HCT116 (cell line): ENCODE measurements at regions not wholly inside any gene's neighbourhood (a gene's known extent, or its start where the extent isn't known, plus 50 kb on each side); places are given as distances from the start of the nearest gene placed in this dataset.

ENCODE experiments used
- CTCF ChIP-seq, 3 experiments: fragments of 200-600 bp in 1 of 3; sonication (generic) in 1 of 3; IDR thresholded peaks in 2 of 3; conservative IDR thresholded peaks in 1 of 3; 2 replicates each; pipeline ENCODE4 v1.5.1; 2012 to 2017; ENCODE audit warnings: low read depth in 2 of 3, low read length in 2 of 3, antibody characterized with exemption in 1 of 3, borderline replicate concordance in 1 of 3, control low read depth in 1 of 3, mild to moderate bottlenecking in 1 of 3, mixed read lengths in 1 of 3, mixed run types in 1 of 3, moderate library complexity in 1 of 3; ENCODE audit not compliant: insufficient read depth in 1 of 3
- FOSL1 ChIP-seq: IDR thresholded peaks from 2 replicates; pipeline ENCODE4 v1.6.1; 2012; ENCODE audit warnings: low read depth
- POLR2A ChIP-seq: IDR thresholded peaks from 2 replicates; pipeline ENCODE4 v1.7.0; 2011; ENCODE audit warnings: borderline replicate concordance; ENCODE audit not compliant: insufficient read depth, insufficient read length; ENCODE audit errors: extremely low read depth
- POLR2AphosphoS5 ChIP-seq: IDR thresholded peaks from 2 replicates; pipeline ENCODE4 v1.6.1; 2011; ENCODE audit warnings: mild to moderate bottlenecking, low read depth, low read length, moderate library complexity
- RAD21 ChIP-seq: IDR thresholded peaks from 2 replicates; pipeline ENCODE4 v1.6.1; 2012; ENCODE audit warnings: low read depth, mild to moderate bottlenecking
- TCF7L2 ChIP-seq: IDR thresholded peaks from 2 replicates; pipeline ENCODE4 v1.7.0; 2011; ENCODE audit warnings: borderline replicate concordance, inconsistent platforms; ENCODE audit not compliant: insufficient read depth, insufficient read length; ENCODE audit errors: extremely low read depth
- ZBTB33 ChIP-seq: IDR thresholded peaks from 2 replicates; pipeline ENCODE4 v1.6.1; 2011; ENCODE audit warnings: mild to moderate bottlenecking, low read length, moderate library complexity; ENCODE audit not compliant: insufficient replicate concordance; ENCODE audit errors: extremely low read depth
- ZNF274 ChIP-seq: fragments of 200-500 bp; sonication (Bioruptor generic); IDR thresholded peaks from 2 replicates; pipeline ENCODE4 v1.6.1; 2014; ENCODE audit warnings: mild to moderate bottlenecking, low read depth, low read length, inconsistent platforms

- TF ChIP-seq POLR2AphosphoS5 (no peak), RAD21 (no peak), CTCF (IDR thresholded peaks at IDR 0.05 in 2 of 3, conservative IDR thresholded peaks at IDR 0.05 in 1 of 3; ENCODE audit: borderline replicate concordance in 1 of 3, insufficient read depth in 1 of 3, low read depth in 2 of 3, low read length in 2 of 3) (no peak), TCF7L2 (no peak), ZNF274 (no peak), ZBTB33 (no peak), POLR2A (no peak), FOSL1 (no peak)
Observed at GRCh38 chr12:98280152-98280551, 235.2 kb upstream of the TMPO start.
